Keratinocyte (primary cell): ENCODE measurements at regions not wholly inside any gene's neighbourhood (a gene's known extent, or its start where the extent isn't known, plus 50 kb on each side); places are given as distances from the start of the nearest gene placed in this dataset.

Experiments
- DNase-seq: peaks from one replicate; pipeline ENCODE4 v3.0.0-alpha.2; 2011; ENCODE audit warnings: low read depth, missing footprints, low spot score
- FAIRE-seq: peaks from 2 replicates; lab custom pipeline; 2011; peaks lifted over from hg19 to GRCh38; lab: Jason Lieb, UNC
- H2AFZ ChIP-seq: 2 replicates; pipeline ENCODE4 v1.6.0; 2012; ENCODE audit warnings: low read length, control low read depth, inconsistent platforms; ENCODE audit not compliant: control insufficient read depth
- H3K27ac ChIP-seq: 2 replicates; pipeline ENCODE4 v1.5.1; 2011; ENCODE audit warnings: low read length; ENCODE audit not compliant: control insufficient read depth, insufficient read depth
- H3K27me3 ChIP-seq: 3 replicates; pipeline ENCODE4 v1.6.0; 2011; ENCODE audit warnings: low read length; ENCODE audit not compliant: control insufficient read depth, insufficient read depth; ENCODE audit errors: extremely low read depth
- H3K36me3 ChIP-seq, 2 experiments: 2 replicates in 1 of 2; 3 replicates in 1 of 2; pipeline ENCODE4 v1.5.1; 2011; ENCODE audit warnings: low read length in 2 of 2, mild to moderate bottlenecking in 1 of 2; ENCODE audit not compliant: control insufficient read depth in 2 of 2, insufficient read depth in 2 of 2; ENCODE audit errors: extremely low read depth in 1 of 2
- H3K4me1 ChIP-seq: 3 replicates; pipeline ENCODE4 v1.5.1; 2011; ENCODE audit warnings: low read length; ENCODE audit not compliant: control insufficient read depth, insufficient read depth; ENCODE audit errors: extremely low read depth
- H3K4me2 ChIP-seq: 3 replicates; pipeline ENCODE4 v1.6.0; 2011; ENCODE audit warnings: low read depth, low read length; ENCODE audit not compliant: control insufficient read depth, insufficient read depth; ENCODE audit errors: extremely low read depth
- H3K4me3 ChIP-seq, 3 experiments: fragments of 200-600 bp in 1 of 3; sonication (generic) in 1 of 3; 2 replicates in 2 of 3; 3 replicates in 1 of 3; pipeline ENCODE4 v1.5.1; 2011 to 2016; ENCODE audit warnings: low read length in 3 of 3, mild to moderate bottlenecking in 3 of 3, control low read depth in 2 of 3, inconsistent platforms in 1 of 3, low read depth in 1 of 3, mixed read lengths in 1 of 3, mixed run types in 1 of 3, moderate library complexity in 1 of 3; ENCODE audit not compliant: control insufficient read depth in 2 of 3, insufficient read depth in 2 of 3; ENCODE audit errors: extremely low read depth in 1 of 3
- H3K79me2 ChIP-seq: 2 replicates; pipeline ENCODE4 v1.6.0; 2012; ENCODE audit warnings: low read length; ENCODE audit not compliant: control insufficient read depth, insufficient read depth
- H3K9ac ChIP-seq: 3 replicates; pipeline ENCODE4 v1.6.0; 2011; ENCODE audit warnings: low read length; ENCODE audit not compliant: control insufficient read depth, insufficient read depth; ENCODE audit errors: extremely low read depth
- H3K9me1 ChIP-seq: 3 replicates; pipeline ENCODE4 v1.6.0; 2011; ENCODE audit warnings: low read length; ENCODE audit not compliant: control insufficient read depth, insufficient read depth; ENCODE audit errors: extremely low read depth
- H3K9me3 ChIP-seq: 2 replicates; pipeline ENCODE4 v1.5.1; 2012; ENCODE audit warnings: low read depth, low read length; ENCODE audit not compliant: control insufficient read depth
- H4K20me1 ChIP-seq: 3 replicates; pipeline ENCODE4 v1.6.0; 2011; ENCODE audit warnings: low read length; ENCODE audit not compliant: control insufficient read depth, insufficient read depth; ENCODE audit errors: extremely low read depth
- CTCF ChIP-seq, 3 experiments: IDR thresholded peaks in 1 of 3; conservative IDR thresholded peaks in 1 of 3; optimal IDR thresholded peaks in 1 of 3; 2 replicates in 2 of 3; 3 replicates in 1 of 3; pipeline versions ENCODE3 to v1.5.1; 2011; ENCODE audit warnings: low read length in 3 of 3, mild to moderate bottlenecking in 3 of 3, moderate library complexity in 2 of 3, control low read depth in 1 of 3, inconsistent platforms in 1 of 3; ENCODE audit not compliant: insufficient read depth in 2 of 3; ENCODE audit errors: extremely low read depth in 1 of 3
- EZH2 ChIP-seq: IDR thresholded peaks from one replicate; pipeline ENCODE4 v1.6.1; 2012; ENCODE audit warnings: inconsistent platforms, mild to moderate bottlenecking, low read length, moderate library complexity
- dilution Hi-C: fragments of 300-500 bp; cut with MboI; formaldehyde crosslinking; loops from one replicate; pipeline ENCODE4 v1.7.0; 2020; ENCODE audit warnings: low sequenced_read_pairs; ENCODE audit not compliant: extremely low pct_ligation_motif_present

GRCh38 chr7:124552217-124552616, 213.4 kb downstream of the GPR37 start:
- Histone ChIP-seq H4K20me1 (no peaks in the 10 kb centered on the region), H3K9me1 (no peaks in the 10 kb centered on the region), H3K4me2 (no peak overlapping the region), H3K9me3 (no peaks in the 10 kb centered on the region), H2AFZ (no peak overlapping the region), H3K27me3 (no peaks in the 10 kb centered on the region), H3K27ac (no peak overlapping the region), H3K4me1 (no peaks in the 10 kb centered on the region), H3K36me3 (no peaks in the 10 kb centered on the region), H3K4me3 (no peak overlapping the region), H3K79me2 (no peaks in the 10 kb centered on the region), H3K9ac (no peak overlapping the region)
- TF ChIP-seq EZH2 = no peak
- no peak for TF ChIP-seq CTCF (optimal IDR thresholded peaks at IDR 0.05 in 1 of 3, IDR thresholded peaks at IDR 0.05 in 1 of 3, conservative IDR thresholded peaks at IDR 0.05 in 1 of 3; ENCODE audit: extremely low read depth in 1 of 3, insufficient read depth in 2 of 3, low read length in 3 of 3)
- no peak for DNase-seq
- dilution Hi-C loops = no loop called here
- no peak for FAIRE-seq

- DNase-seq = no peak
- no peak for FAIRE-seq
- H3K27ac ChIP-seq = no peak overlapping the region
- no peaks in the 10 kb centered on the region for H3K36me3 ChIP-seq
- no peak overlapping the region for H2AFZ ChIP-seq
- H3K4me3 ChIP-seq = no peak overlapping the region
- no peak overlapping the region for H3K9ac ChIP-seq
- no peaks in the 10 kb centered on the region for H3K79me2 ChIP-seq
- no peaks in the 10 kb centered on the region for H3K4me1 ChIP-seq
- H4K20me1 ChIP-seq = no peaks in the 10 kb centered on the region
- H3K9me3 ChIP-seq = no peaks in the 10 kb centered on the region
- no peaks in the 10 kb centered on the region for H3K27me3 ChIP-seq
- dilution Hi-C loops = no loop called here
- H3K4me2 ChIP-seq = no peak overlapping the region
- no peak for TF ChIP-seq CTCF (optimal IDR thresholded peaks at IDR 0.05 in 1 of 3, IDR thresholded peaks at IDR 0.05 in 1 of 3, conservative IDR thresholded peaks at IDR 0.05 in 1 of 3; ENCODE audit: extremely low read depth in 1 of 3, insufficient read depth in 2 of 3, low read length in 3 of 3)
- H3K9me1 ChIP-seq = no peaks in the 10 kb centered on the region
These were observed 215.6 kb downstream of the GPR37 start for GRCh38 chr7:124550036-124550435.
